ENCODE measurements at regions not wholly inside any gene's neighbourhood (a gene's known extent, or its start where the extent isn't known, plus 50 kb on each side); places are given as distances from the start of the nearest gene placed in this dataset.

GRCh38 chr21:15283789-15284188, 219.0 kb upstream of the NRIP1 start:
- TF ChIP-seq ZNF18 (CRISPR knock-in tag; IDR thresholded peaks at IDR 0.05; ENCODE audit: insufficient replicate concordance) (no peak), SNAPC5 (CRISPR knock-in tag; IDR thresholded peaks at IDR 0.05; ENCODE audit: borderline replicate concordance) (no peak), ZNF280B (CRISPR knock-in tag; IDR thresholded peaks at IDR 0.05; ENCODE audit: borderline replicate concordance) (no peak), ZNF329 (CRISPR knock-in tag; IDR thresholded peaks at IDR 0.05; ENCODE audit: low read depth) (no peak), KLF9 (CRISPR knock-in tag; IDR thresholded peaks at IDR 0.05; ENCODE audit: low read depth) (no peak), ZFP90 (CRISPR knock-in tag; IDR thresholded peaks at IDR 0.05; ENCODE audit: borderline replicate concordance) (no peak), CHD2 (IDR thresholded peaks at IDR 0.05; ENCODE audit: low read depth, low read length) (no peak)
